Muscle of leg (tissue), 3 donors: ENCODE measurements at regions not wholly inside any gene's neighbourhood (a gene's known extent, or its start where the extent isn't known, plus 50 kb on each side); places are given as distances from the start of the nearest gene placed in this dataset.
"Not testable (repeated sequence)": the region's sequence is repeated elsewhere in the genome, so short reads cannot be mapped to it uniquely, and the experiment has no call there.

ENCODE experiments used
- DNase-seq: peaks from one replicate; pipeline ENCODE4 v3.0.0; 2013
- H3K27ac ChIP-seq: one replicate; pipeline ENCODE4 v1.5.1; 2013; ENCODE audit warnings: mild to moderate bottlenecking, low read length, control low read depth
- H3K27me3 ChIP-seq: one replicate; pipeline ENCODE4 v1.6.1; 2013; ENCODE audit warnings: low read length; ENCODE audit not compliant: control insufficient read depth, insufficient read depth
- H3K36me3 ChIP-seq: one replicate; pipeline ENCODE4 v1.6.1; 2013; ENCODE audit warnings: low read length; ENCODE audit not compliant: control insufficient read depth, insufficient read depth
- H3K4me1 ChIP-seq: one replicate; pipeline ENCODE4 v1.6.1; 2013; ENCODE audit warnings: low read length; ENCODE audit not compliant: control insufficient read depth, insufficient read depth
- H3K4me3 ChIP-seq: one replicate; pipeline ENCODE4 v1.5.1; 2013; ENCODE audit warnings: low read length, control low read depth
- H3K9me3 ChIP-seq: replicated peaks from 2 replicates; pipeline ENCODE4 v1.6.1; 2013; ENCODE audit warnings: low read depth, low read length; ENCODE audit not compliant: control insufficient read depth
- WGBS: methylation state at CpG from one replicate; pipeline ENCODE4 v1.1.5; 2013; ENCODE audit warnings: missing lambda C conversion rate; ENCODE audit not compliant: insufficient coverage; 5-methylcytosine and 5-hydroxymethylcytosine counted together

- H3K27ac ChIP-seq: no peak overlapping the region
- H3K4me3 ChIP-seq: no peak overlapping the region
- H3K9me3 ChIP-seq: no peaks in the 10 kb centered on the region
- H3K36me3 ChIP-seq: no peaks in the 10 kb centered on the region
- H3K27me3 ChIP-seq: no peaks in the 10 kb centered on the region
- WGBS: no CpG with 5 or more reads among the region's 1 CpG
- H3K4me1 ChIP-seq: no peaks in the 10 kb centered on the region
- DNase-seq: no peak
These were observed 285.0 kb upstream of the DIPK2B start for GRCh38 chrX:45485719-45486118.

GRCh38 chrX:45479835-45480422, 279.3 kb upstream of the DIPK2B start:
- Histone ChIP-seq H3K4me3 (no peak overlapping the region), H3K36me3 (no peaks in the 10 kb centered on the region), H3K27ac (no peak overlapping the region), H3K27me3 (no peaks in the 10 kb centered on the region), H3K4me1 (no peaks in the 10 kb centered on the region), H3K9me3 (no peaks in the 10 kb centered on the region)
- WGBS: 61% methylated on average over 2 of the region's 4 CpGs
- DNase-seq: no peak

- no CpG with 5 or more reads among the region's 4 CpGs for WGBS
- Histone ChIP-seq H3K27ac (no peak overlapping the region), H3K27me3 (no peaks in the 10 kb centered on the region), H3K4me1 (no peaks in the 10 kb centered on the region), H3K4me3 (no peak overlapping the region), H3K9me3 (no peaks in the 10 kb centered on the region), H3K36me3 (no peaks in the 10 kb centered on the region)
- DNase-seq: no peak
These were observed 278.6 kb upstream of the DIPK2B start for GRCh38 chrX:45479196-45479834.

- no peaks in the 10 kb centered on the region for H3K36me3 ChIP-seq
- WGBS: no CpG with 5 or more reads among the region's 1 CpG
- no peak for DNase-seq
These were observed 272.3 kb upstream of the DIPK2B start for GRCh38 chrX:45472968-45473367.

DNA sequence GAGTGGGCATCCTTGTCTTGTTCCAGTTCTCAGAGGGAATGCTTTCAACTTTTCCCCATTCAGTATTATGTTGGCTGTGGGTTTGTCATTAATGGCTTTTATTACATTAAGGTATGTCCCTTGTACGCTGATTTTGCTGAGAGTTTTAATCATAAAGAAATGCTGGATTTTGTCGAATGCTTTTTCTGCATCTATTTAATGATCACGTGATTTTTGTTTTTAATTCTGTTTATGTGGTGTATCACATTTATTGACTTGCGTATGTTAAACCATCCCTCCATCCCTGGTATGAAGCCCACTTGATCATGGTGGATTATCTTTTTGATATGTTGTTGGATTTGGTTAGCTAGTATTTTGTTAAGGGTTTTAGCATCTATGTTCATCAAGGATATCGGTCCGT, 266.9 kb upstream of the DIPK2B start:
- not testable (repeated sequence) for DNase-seq, H3K27me3 ChIP-seq, H3K36me3 ChIP-seq, H3K4me1 ChIP-seq, H3K27ac ChIP-seq, H3K9me3 ChIP-seq, H3K4me3 ChIP-seq
- no CpG with 5 or more reads among the region's 6 CpGs for WGBS

More at GRCh38 chrX:45472968-45473367, 272.3 kb upstream of the DIPK2B start:
- H3K4me1 ChIP-seq: no peaks in the 10 kb centered on the region
- no peaks in the 10 kb centered on the region for H3K9me3 ChIP-seq
- H3K27ac ChIP-seq: no peak overlapping the region
- H3K27me3 ChIP-seq: peaks cover 8% of the 10 kb centered on the region
- no peak overlapping the region for H3K4me3 ChIP-seq

DNA sequence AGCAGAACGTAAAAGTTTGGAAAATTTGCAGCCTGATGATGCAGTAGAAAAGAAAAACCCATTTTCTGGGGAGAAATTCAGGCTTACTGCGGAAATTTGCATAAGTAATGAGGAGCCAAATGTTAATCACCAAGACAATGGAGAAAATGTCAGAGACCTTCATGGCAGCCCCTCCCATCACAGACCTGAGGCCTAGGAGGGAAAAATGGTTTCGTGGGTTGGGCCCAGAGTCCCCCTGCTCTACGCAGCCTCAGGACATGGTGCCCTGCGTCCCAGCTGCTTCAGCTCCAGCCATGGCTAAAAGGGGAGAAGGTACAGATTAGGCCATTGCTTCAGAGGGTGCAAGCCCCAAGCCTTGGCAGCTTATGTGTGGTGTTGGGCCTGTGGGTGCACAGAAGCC, 255.1 kb upstream of the DIPK2B start:
- 66% methylated on average over 2 of the region's 5 CpGs for WGBS
- not testable (repeated sequence) for H3K36me3 ChIP-seq, H3K4me1 ChIP-seq, H3K4me3 ChIP-seq, H3K9me3 ChIP-seq, DNase-seq, H3K27ac ChIP-seq, H3K27me3 ChIP-seq

- Histone ChIP-seq H3K27ac (no peak overlapping the region), H3K4me1 (no peaks in the 10 kb centered on the region), H3K36me3 (no peaks in the 10 kb centered on the region), H3K9me3 (no peaks in the 10 kb centered on the region), H3K27me3 (peaks cover 7% of the 10 kb centered on the region), H3K4me3 (no peak overlapping the region)
- no CpG with 5 or more reads among the region's 2 CpGs for WGBS
- no peak for DNase-seq
These were observed 253.6 kb upstream of the DIPK2B start for GRCh38 chrX:45454290-45454689.

GRCh38 chrX:45449982-45450381, 249.3 kb upstream of the DIPK2B start:
- Histone ChIP-seq H3K4me3 (no peak overlapping the region), H3K4me1 (no peaks in the 10 kb centered on the region), H3K27me3 (peaks cover 14% of the 10 kb centered on the region), H3K36me3 (no peaks in the 10 kb centered on the region), H3K27ac (no peak overlapping the region), H3K9me3 (no peaks in the 10 kb centered on the region)
- WGBS: 71% methylated on average over 1 of the region's 1 CpG
- no peak for DNase-seq

DNA sequence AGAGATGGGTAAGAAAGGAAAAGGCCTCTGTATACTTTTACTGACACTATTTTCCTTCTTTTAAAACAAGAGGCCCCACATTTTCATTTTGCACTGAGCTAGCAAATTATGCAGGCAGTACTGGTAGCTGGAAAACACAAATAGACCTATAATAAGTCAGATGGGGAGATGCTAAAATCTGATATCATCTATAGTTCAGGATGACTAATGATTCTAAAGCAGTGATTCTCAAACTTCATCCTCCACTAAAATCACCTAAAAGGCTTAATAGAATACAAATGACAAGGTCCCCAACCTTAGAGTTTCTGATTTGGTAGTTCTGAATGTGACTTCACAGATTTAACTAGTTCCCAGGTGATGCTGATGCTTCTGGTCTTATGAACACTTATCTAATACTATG, 247.3 kb upstream of the DIPK2B start:
- Histone ChIP-seq H3K27ac (no peak overlapping the region), H3K27me3 (peaks cover 16% of the 10 kb centered on the region), H3K36me3 (no peaks in the 10 kb centered on the region), H3K4me1 (no peaks in the 10 kb centered on the region), H3K9me3 (no peaks in the 10 kb centered on the region), H3K4me3 (no peak overlapping the region)
- DNase-seq: no peak

DNA sequence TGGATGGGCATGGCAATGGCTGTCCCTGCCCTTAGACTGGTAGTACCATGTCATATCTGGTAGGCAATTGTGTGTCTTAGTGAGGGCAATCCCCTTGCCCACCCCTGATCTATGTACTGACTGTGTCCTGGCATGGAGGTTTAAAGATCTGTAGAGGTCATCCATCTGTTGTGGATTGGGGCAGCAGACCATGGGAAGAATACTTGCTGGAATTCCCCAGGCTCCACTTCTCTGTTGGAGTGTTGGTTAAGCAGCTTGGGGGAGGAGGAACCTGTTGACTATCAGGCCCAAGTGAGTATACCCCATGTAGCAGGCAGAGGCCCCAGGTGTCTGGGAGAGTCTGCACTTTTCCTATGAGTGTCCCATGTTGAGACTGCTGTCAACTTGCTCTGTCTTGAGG, 246.7 kb upstream of the DIPK2B start:
- no peak overlapping the region for H3K4me3 ChIP-seq
- H3K36me3 ChIP-seq: no peaks in the 10 kb centered on the region
- no peaks in the 10 kb centered on the region for H3K4me1 ChIP-seq
- H3K27me3 ChIP-seq: peaks cover 16% of the 10 kb centered on the region
- no peak for DNase-seq
- no peaks in the 10 kb centered on the region for H3K9me3 ChIP-seq
- no peak overlapping the region for H3K27ac ChIP-seq
